ENCODE measurements at regions not wholly inside any gene's neighbourhood (a gene's known extent, or its start where the extent isn't known, plus 50 kb on each side); places are given as distances from the start of the nearest gene placed in this dataset.

GRCh38 chr7:51592842-51593599 lies 276.4 kb upstream of the COBL start:
- DNase-seq (ENCODE audit: low spot score, unreplicated experiment), result no peak
- Mint-ChIP-seq H3K36me3 (ENCODE audit: insufficient read depth) (no peaks in the 10 kb centered on the region), H3K4me3 (ENCODE audit: low read depth) (no peak overlapping the region), H3K27me3 (peaks cover 3% of the 10 kb centered on the region), H3K9me3 (ENCODE audit: low read depth) (no peaks in the 10 kb centered on the region), H3K4me1 (ENCODE audit: low read depth) (peaks cover 3% of the 10 kb centered on the region), H3K27ac (no peak overlapping the region)
- TF ChIP-seq, protein P1, sequence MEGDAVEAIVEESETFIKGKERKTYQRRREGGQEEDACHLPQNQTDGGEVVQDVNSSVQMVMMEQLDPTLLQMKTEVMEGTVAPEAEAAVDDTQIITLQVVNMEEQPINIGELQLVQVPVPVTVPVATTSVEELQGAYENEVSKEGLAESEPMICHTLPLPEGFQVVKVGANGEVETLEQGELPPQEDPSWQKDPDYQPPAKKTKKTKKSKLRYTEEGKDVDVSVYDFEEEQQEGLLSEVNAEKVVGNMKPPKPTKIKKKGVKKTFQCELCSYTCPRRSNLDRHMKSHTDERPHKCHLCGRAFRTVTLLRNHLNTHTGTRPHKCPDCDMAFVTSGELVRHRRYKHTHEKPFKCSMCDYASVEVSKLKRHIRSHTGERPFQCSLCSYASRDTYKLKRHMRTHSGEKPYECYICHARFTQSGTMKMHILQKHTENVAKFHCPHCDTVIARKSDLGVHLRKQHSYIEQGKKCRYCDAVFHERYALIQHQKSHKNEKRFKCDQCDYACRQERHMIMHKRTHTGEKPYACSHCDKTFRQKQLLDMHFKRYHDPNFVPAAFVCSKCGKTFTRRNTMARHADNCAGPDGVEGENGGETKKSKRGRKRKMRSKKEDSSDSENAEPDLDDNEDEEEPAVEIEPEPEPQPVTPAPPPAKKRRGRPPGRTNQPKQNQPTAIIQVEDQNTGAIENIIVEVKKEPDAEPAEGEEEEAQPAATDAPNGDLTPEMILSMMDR (IDR thresholded peaks at IDR 0.05; ENCODE audit: unreplicated experiment), result no peak

GRCh38 chr7:51591223-51591622 lies 274.6 kb upstream of the COBL start:
- Mint-ChIP-seq H3K4me3 (ENCODE audit: low read depth) (no peak overlapping the region), H3K27ac (no peak overlapping the region), H3K9me3 (ENCODE audit: low read depth) (no peaks in the 10 kb centered on the region), H3K4me1 (ENCODE audit: low read depth) (peaks cover 3% of the 10 kb centered on the region), H3K36me3 (ENCODE audit: insufficient read depth) (no peaks in the 10 kb centered on the region), H3K27me3 (peaks cover 3% of the 10 kb centered on the region)
- no peak for DNase-seq (ENCODE audit: low spot score, unreplicated experiment)
- TF ChIP-seq, protein P1 (IDR thresholded peaks at IDR 0.05; ENCODE audit: unreplicated experiment), result no peak

- no peak for DNase-seq (ENCODE audit: low spot score, unreplicated experiment)
- Mint-ChIP-seq H3K36me3 (ENCODE audit: insufficient read depth) (no peaks in the 10 kb centered on the region), H3K4me3 (ENCODE audit: low read depth) (no peak overlapping the region), H3K27ac (no peak overlapping the region), H3K27me3 (peaks cover 3% of the 10 kb centered on the region), H3K4me1 (ENCODE audit: low read depth) (peaks cover 3% of the 10 kb centered on the region), H3K9me3 (ENCODE audit: low read depth) (no peaks in the 10 kb centered on the region)
- TF ChIP-seq, protein P1 (IDR thresholded peaks at IDR 0.05; ENCODE audit: unreplicated experiment), result no peak
Measured at GRCh38 chr7:51590746-51591145, 274.1 kb upstream of the COBL start.

GRCh38 chr7:51589111-51589510 lies 272.5 kb upstream of the COBL start:
- Mint-ChIP-seq H3K9me3 (ENCODE audit: low read depth) (no peaks in the 10 kb centered on the region), H3K36me3 (ENCODE audit: insufficient read depth) (no peaks in the 10 kb centered on the region), H3K4me1 (ENCODE audit: low read depth) (peaks cover 3% of the 10 kb centered on the region), H3K27ac (no peak overlapping the region), H3K27me3 (peaks cover 3% of the 10 kb centered on the region), H3K4me3 (ENCODE audit: low read depth) (no peak overlapping the region)
- TF ChIP-seq, protein P1 (IDR thresholded peaks at IDR 0.05; ENCODE audit: unreplicated experiment), result no peak
- no peak for DNase-seq (ENCODE audit: low spot score, unreplicated experiment)

- no peaks in the 10 kb centered on the region for H3K9me3 Mint-ChIP-seq (ENCODE audit: low read depth)
- TF ChIP-seq, protein P1 (IDR thresholded peaks at IDR 0.05; ENCODE audit: unreplicated experiment), result no peak
- no peak for DNase-seq (ENCODE audit: low spot score, unreplicated experiment)
- H3K27ac Mint-ChIP-seq, result no peak overlapping the region
- peaks cover 5% of the 10 kb centered on the region for H3K27me3 Mint-ChIP-seq
- H3K36me3 Mint-ChIP-seq (ENCODE audit: insufficient read depth), result no peaks in the 10 kb centered on the region
- peaks cover 3% of the 10 kb centered on the region for H3K4me1 Mint-ChIP-seq (ENCODE audit: low read depth)
- no peak overlapping the region for H3K4me3 Mint-ChIP-seq (ENCODE audit: low read depth)
Measured at GRCh38 chr7:51587604-51588003, 271.0 kb upstream of the COBL start.

Data from progenitor cell of endocrine pancreas (in vitro differentiated cells).